ENCODE measurements at regions not wholly inside any gene's neighbourhood (a gene's known extent, or its start where the extent isn't known, plus 50 kb on each side); places are given as distances from the start of the nearest gene placed in this dataset.

DNA sequence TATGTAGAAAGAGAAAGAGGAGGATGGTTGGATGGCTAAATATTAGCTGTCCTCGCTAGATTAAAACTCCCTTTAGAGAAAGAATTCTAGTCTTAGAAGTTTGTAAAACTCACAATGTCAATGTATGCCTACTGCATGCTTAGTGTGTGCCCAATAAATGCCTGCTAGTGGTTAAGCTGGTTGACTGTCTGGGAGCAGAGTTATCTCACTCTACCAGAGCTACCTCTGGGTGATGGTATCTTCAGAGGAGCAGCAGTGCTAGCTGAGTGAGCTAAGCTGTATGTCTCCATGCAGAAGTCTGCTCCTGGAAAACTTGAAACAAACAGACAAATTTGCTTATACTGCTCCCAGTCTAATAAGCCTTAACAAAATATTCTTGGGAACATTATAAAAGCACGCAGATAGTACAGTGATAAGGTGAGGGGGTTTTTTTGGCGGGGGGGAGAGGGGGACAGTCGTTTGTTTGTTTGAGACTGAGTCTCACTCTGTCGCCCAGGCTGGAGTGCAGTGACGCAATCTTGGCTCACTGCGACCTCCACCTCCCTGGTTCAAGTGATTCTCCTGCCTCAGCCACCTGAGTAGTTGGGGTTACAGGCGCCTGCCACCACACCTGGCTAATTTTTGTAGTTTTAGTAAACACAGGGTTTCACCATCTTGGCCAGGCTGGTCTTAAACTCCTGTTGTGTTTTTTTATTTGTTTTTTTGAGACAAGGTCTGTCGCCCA, 202.8 kb upstream of the TSC22D1 start:
- TF ChIP-seq, protein P1, sequence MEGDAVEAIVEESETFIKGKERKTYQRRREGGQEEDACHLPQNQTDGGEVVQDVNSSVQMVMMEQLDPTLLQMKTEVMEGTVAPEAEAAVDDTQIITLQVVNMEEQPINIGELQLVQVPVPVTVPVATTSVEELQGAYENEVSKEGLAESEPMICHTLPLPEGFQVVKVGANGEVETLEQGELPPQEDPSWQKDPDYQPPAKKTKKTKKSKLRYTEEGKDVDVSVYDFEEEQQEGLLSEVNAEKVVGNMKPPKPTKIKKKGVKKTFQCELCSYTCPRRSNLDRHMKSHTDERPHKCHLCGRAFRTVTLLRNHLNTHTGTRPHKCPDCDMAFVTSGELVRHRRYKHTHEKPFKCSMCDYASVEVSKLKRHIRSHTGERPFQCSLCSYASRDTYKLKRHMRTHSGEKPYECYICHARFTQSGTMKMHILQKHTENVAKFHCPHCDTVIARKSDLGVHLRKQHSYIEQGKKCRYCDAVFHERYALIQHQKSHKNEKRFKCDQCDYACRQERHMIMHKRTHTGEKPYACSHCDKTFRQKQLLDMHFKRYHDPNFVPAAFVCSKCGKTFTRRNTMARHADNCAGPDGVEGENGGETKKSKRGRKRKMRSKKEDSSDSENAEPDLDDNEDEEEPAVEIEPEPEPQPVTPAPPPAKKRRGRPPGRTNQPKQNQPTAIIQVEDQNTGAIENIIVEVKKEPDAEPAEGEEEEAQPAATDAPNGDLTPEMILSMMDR (IDR thresholded peaks at IDR 0.05) = no peak
- no peak for TF ChIP-seq POLR2A (IDR thresholded peaks at IDR 0.05)
